ENCODE measurements at regions not wholly inside any gene's neighbourhood (a gene's known extent, or its start where the extent isn't known, plus 50 kb on each side); places are given as distances from the start of the nearest gene placed in this dataset.
"Not testable (repeated sequence)": the region's sequence is repeated elsewhere in the genome, so short reads cannot be mapped to it uniquely, and the experiment has no call there.

DNA sequence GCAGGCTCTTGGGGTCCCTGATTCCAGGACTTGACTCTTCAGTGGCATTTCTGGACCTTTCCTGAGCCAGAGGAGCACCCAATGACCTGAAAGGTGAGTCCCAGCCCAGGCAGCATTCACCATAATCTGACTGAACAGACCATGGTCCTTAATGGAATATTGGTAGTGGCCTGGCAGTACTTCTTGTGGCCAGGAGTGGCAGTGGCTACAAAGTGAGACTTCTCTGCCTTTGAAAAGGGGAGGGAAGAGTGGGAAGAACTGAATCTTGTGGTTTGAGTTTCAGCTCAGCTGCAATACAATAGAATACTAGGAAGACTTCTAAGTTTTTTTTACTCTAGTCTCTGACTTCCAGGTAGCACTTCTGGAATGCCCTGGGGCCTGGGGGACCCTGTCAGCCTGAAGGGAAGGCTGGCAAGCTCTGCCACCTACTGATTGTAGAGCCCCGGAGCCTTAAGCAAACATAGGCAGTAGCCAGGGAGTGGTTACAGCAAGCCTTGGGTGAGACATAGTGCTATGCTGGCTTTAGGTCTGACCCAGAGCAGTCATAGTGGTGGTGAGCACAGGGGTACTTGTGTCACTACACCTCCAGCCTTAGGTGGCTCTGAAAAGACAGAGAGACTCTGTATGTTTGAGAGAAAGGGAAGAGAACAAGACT, 674.2 kb upstream of the MANEA start:
- H3K4me1 Mint-ChIP-seq = no peaks in the 10 kb centered on the region
- Histone ChIP-seq H3K4me3 (ENCODE audit: low read depth, low read length) (no peak overlapping the region), H3K4me1 (ENCODE audit: control insufficient read depth, insufficient read depth, low read length, poor library complexity, severe bottlenecking) (no peaks in the 10 kb centered on the region), H3K36me3 (ENCODE audit: control insufficient read depth, insufficient read depth, low read length) (no peaks in the 10 kb centered on the region), H3K27ac (ENCODE audit: insufficient read depth, low read length, poor library complexity, severe bottlenecking) (no peak overlapping the region), H3K9me3 (ENCODE audit: control insufficient read depth in 2 of 2, low read length in 2 of 2) (peaks cover 0 to 7% of the 10 kb centered on the region in 2 experiments), H3K27me3 (ENCODE audit: control insufficient read depth, insufficient read depth, low read length) (no peaks in the 10 kb centered on the region)
- H3K4me3 Mint-ChIP-seq = no peak overlapping the region
- DNase-seq (no peak), ATAC-seq (ENCODE audit: low read depth in 2 of 2) (no peak)
- peaks cover 0 to 32% (median 7%) of the 10 kb centered on the region in 7 donors for H3K9me3 Mint-ChIP-seq
- H3K27me3 Mint-ChIP-seq = no peaks in the 10 kb centered on the region
- H3K27ac Mint-ChIP-seq = no peak overlapping the region
- H3K36me3 Mint-ChIP-seq = no peaks in the 10 kb centered on the region

DNA sequence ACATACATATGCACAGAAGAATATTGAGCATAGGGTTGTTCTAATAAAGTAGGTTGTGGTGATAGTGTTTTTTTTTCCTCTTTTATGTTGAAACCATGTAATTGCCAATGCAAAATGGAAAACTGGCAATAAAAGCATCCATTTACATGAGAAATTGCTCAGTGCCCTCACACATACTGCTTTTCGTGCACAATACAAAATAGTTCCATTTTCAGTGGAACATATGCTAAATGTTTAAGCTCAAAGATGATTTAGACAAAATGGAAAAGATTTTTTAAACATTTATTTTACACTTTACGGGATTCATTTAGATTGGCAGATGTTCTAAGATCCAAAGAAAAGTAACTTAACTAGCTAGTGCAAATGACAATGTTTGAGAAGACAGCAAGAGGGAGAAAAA, 678.1 kb upstream of the MANEA start:
- Mint-ChIP-seq H3K36me3 (no peaks in the 10 kb centered on the region), H3K9me3 (peaks cover 0 to 15% (median 4%) of the 10 kb centered on the region in 7 donors), H3K4me1 (no peaks in the 10 kb centered on the region), H3K4me3 (no peak overlapping the region), H3K27ac (no peak overlapping the region), H3K27me3 (no peaks in the 10 kb centered on the region)
- ATAC-seq (ENCODE audit: low read depth in 2 of 2) = no peak
- Histone ChIP-seq H3K9me3 (ENCODE audit: control insufficient read depth in 2 of 2, low read length in 2 of 2) (peaks cover 0 to 7% of the 10 kb centered on the region in 2 experiments), H3K36me3 (ENCODE audit: control insufficient read depth, insufficient read depth, low read length) (no peaks in the 10 kb centered on the region), H3K4me1 (ENCODE audit: control insufficient read depth, insufficient read depth, low read length, poor library complexity, severe bottlenecking) (no peaks in the 10 kb centered on the region), H3K27me3 (ENCODE audit: control insufficient read depth, insufficient read depth, low read length) (no peaks in the 10 kb centered on the region), H3K4me3 (ENCODE audit: low read depth, low read length) (no peak overlapping the region), H3K27ac (ENCODE audit: insufficient read depth, low read length, poor library complexity, severe bottlenecking) (no peak overlapping the region)
- no peak for DNase-seq

DNA sequence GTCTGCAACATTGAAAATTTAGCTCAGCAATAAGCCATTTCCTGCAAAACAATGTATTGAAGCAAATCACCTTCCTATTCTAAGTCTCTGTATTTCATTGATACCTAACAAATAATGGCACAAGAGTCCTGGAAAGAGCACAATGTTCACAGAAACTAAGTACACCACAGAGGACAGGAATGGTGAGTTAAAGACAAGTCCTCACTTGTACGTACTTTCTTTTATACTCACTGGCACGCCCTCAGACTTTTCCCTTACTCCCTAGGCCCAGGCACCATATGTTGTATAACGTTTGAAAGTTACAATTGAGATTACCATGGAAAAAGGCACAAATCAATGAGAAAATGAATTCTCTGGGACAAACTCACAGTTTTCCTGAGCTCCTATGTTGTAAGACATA, 683.0 kb upstream of the MANEA start:
- Mint-ChIP-seq H3K4me1 (no peaks in the 10 kb centered on the region), H3K27ac (no peak overlapping the region), H3K27me3 (no peaks in the 10 kb centered on the region), H3K4me3 (no peak overlapping the region), H3K36me3 (no peaks in the 10 kb centered on the region), H3K9me3 (peaks cover 0 to 8% (median 3%) of the 10 kb centered on the region in 7 donors)
- Histone ChIP-seq H3K27me3 (ENCODE audit: control insufficient read depth, insufficient read depth, low read length) (no peaks in the 10 kb centered on the region), H3K27ac (ENCODE audit: insufficient read depth, low read length, poor library complexity, severe bottlenecking) (no peak overlapping the region), H3K9me3 (ENCODE audit: control insufficient read depth in 2 of 2, low read length in 2 of 2) (no peaks in the 10 kb centered on the region), H3K4me3 (ENCODE audit: low read depth, low read length) (no peak overlapping the region), H3K4me1 (ENCODE audit: control insufficient read depth, insufficient read depth, low read length, poor library complexity, severe bottlenecking) (no peaks in the 10 kb centered on the region), H3K36me3 (ENCODE audit: control insufficient read depth, insufficient read depth, low read length) (no peaks in the 10 kb centered on the region)
- DNase-seq = no peak
- no peak for ATAC-seq (ENCODE audit: low read depth in 2 of 2)

DNA sequence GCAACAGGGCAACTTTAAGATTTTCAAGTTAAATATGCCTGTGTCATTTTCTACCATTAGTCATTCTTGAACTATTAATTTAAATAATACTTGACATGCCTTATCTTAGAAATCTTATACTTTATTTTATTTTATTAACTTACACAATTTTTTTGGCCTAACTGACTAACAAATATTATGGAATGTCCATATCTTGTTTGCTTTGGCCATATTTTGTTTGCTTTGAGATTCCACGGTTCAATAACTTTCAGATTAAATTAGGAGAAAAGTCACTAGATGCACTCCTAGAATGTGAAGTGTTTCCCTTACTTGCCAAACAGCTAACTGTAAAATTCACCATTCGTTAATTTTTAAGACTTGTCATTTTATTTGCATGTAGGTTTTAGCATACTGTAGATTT, 684.0 kb upstream of the MANEA start:
- Histone ChIP-seq H3K27ac (ENCODE audit: insufficient read depth, low read length, poor library complexity, severe bottlenecking) (no peak overlapping the region), H3K4me1 (ENCODE audit: control insufficient read depth, insufficient read depth, low read length, poor library complexity, severe bottlenecking) (no peaks in the 10 kb centered on the region), H3K36me3 (ENCODE audit: control insufficient read depth, insufficient read depth, low read length) (no peaks in the 10 kb centered on the region), H3K4me3 (ENCODE audit: low read depth, low read length) (no peak overlapping the region), H3K27me3 (ENCODE audit: control insufficient read depth, insufficient read depth, low read length) (no peaks in the 10 kb centered on the region), H3K9me3 (ENCODE audit: control insufficient read depth in 2 of 2, low read length in 2 of 2) (no peaks in the 10 kb centered on the region)
- H3K4me1 Mint-ChIP-seq = no peaks in the 10 kb centered on the region
- DNase-seq (no peak), ATAC-seq (ENCODE audit: low read depth in 2 of 2) (no peak)
- peaks cover 0 to 8% (median 3%) of the 10 kb centered on the region in 7 donors for H3K9me3 Mint-ChIP-seq
- H3K27me3 Mint-ChIP-seq = no peaks in the 10 kb centered on the region
- H3K36me3 Mint-ChIP-seq = no peaks in the 10 kb centered on the region
- H3K4me3 Mint-ChIP-seq = no peak overlapping the region
- no peak overlapping the region for H3K27ac Mint-ChIP-seq

DNA sequence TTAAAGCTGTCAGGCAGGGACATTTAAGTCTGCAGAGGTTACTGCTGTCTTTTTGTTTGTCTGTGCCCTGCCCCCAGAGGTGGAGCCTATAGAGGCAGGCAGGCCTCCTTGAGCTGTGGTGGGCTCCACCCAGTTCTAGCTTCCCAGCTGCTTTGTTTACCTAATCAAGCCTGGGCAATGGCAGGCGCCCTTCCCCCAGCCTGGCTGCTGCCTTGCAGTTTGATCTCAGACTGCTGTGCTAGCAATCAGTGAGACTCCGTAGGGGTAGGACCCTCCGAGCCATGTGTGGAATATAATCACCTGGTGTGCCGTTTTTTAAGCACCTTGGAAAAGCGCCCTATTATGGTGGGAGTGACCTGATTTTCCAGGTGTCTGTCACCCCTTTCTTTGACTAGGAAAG, 703.5 kb upstream of the MANEA start:
- H3K4me1 Mint-ChIP-seq; H3K27ac ChIP-seq (ENCODE audit: insufficient read depth, low read length, poor library complexity, severe bottlenecking); H3K36me3 ChIP-seq (ENCODE audit: control insufficient read depth, insufficient read depth, low read length); H3K9me3 ChIP-seq (ENCODE audit: control insufficient read depth in 2 of 2, low read length in 2 of 2); H3K4me3 Mint-ChIP-seq; DNase-seq; H3K36me3 Mint-ChIP-seq; H3K27me3 Mint-ChIP-seq; H3K27me3 ChIP-seq (ENCODE audit: control insufficient read depth, insufficient read depth, low read length); H3K4me1 ChIP-seq (ENCODE audit: control insufficient read depth, insufficient read depth, low read length, poor library complexity, severe bottlenecking); H3K27ac Mint-ChIP-seq; H3K9me3 Mint-ChIP-seq; ATAC-seq (ENCODE audit: low read depth in 2 of 2); H3K4me3 ChIP-seq (ENCODE audit: low read depth, low read length): not testable (repeated sequence)

DNA sequence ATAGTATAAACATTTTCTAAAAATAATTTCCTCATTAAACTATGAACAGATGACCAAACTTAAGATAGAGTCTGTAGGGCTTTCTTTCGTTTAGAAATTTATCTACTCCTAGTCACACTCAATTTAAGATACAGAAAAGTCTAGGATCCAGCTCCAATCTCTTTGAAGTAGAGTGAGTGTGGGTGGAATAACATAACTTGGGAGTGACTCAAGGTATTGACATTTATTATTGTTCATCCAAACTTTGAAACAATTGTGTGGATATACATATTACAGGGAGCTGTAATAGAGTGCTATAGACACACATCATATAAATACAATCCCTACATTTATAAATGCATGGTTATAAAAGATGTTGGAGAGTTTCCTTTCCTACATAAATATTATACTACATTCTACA, 715.2 kb upstream of the MANEA start:
- H3K4me3 ChIP-seq (ENCODE audit: low read depth, low read length) = no peak overlapping the region

DNA sequence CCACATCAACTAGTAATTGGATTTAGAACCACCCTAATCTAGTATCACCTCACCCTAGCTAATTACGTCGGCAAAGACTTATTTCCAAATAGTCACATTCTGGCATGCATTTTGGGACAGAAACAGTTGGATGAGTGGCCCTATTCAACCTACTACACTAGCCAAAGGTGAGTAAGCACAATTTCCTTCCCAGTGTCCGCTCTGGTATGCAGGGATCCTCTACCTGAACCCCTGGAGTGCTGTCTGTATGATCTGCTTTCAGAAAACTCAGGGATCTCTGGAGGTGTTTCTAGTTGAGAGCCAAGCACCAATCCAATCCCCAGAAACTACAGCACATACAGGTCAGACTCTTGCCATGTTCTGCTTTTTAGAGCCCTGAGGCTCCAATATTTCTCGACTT, 717.4 kb upstream of the MANEA start:
- H3K9me3 Mint-ChIP-seq = peaks cover 0 to 6% (median 0%) of the 10 kb centered on the region in 7 donors
- no peaks in the 10 kb centered on the region for H3K36me3 ChIP-seq (ENCODE audit: control insufficient read depth, insufficient read depth, low read length)
- no peak overlapping the region for H3K27ac Mint-ChIP-seq
- no peak overlapping the region for H3K27ac ChIP-seq (ENCODE audit: insufficient read depth, low read length, poor library complexity, severe bottlenecking)
- H3K27me3 ChIP-seq (ENCODE audit: control insufficient read depth, insufficient read depth, low read length) = no peaks in the 10 kb centered on the region
- DNase-seq (no peak), ATAC-seq (ENCODE audit: low read depth in 2 of 2) (no peak)
- H3K36me3 Mint-ChIP-seq = no peaks in the 10 kb centered on the region
- H3K4me1 ChIP-seq (ENCODE audit: control insufficient read depth, insufficient read depth, low read length, poor library complexity, severe bottlenecking) = no peaks in the 10 kb centered on the region
- H3K27me3 Mint-ChIP-seq = no peaks in the 10 kb centered on the region
- no peaks in the 10 kb centered on the region for H3K4me1 Mint-ChIP-seq
- H3K4me3 ChIP-seq (ENCODE audit: low read depth, low read length) = no peak overlapping the region
- H3K9me3 ChIP-seq (ENCODE audit: control insufficient read depth in 2 of 2, low read length in 2 of 2) = peaks cover 2 to 5% of the 10 kb centered on the region in 2 experiments
- H3K4me3 Mint-ChIP-seq = no peak overlapping the region

More for the DNA sequence above, 715.2 kb upstream of the MANEA start:
- H3K36me3 Mint-ChIP-seq = no peaks in the 10 kb centered on the region
- H3K27ac ChIP-seq (ENCODE audit: insufficient read depth, low read length, poor library complexity, severe bottlenecking) = no peak overlapping the region
- H3K4me1 Mint-ChIP-seq = no peaks in the 10 kb centered on the region
- H3K4me1 ChIP-seq (ENCODE audit: control insufficient read depth, insufficient read depth, low read length, poor library complexity, severe bottlenecking) = no peaks in the 10 kb centered on the region
- peaks cover 0 to 6% (median 0%) of the 10 kb centered on the region in 7 donors for H3K9me3 Mint-ChIP-seq
- no peaks in the 10 kb centered on the region for H3K27me3 ChIP-seq (ENCODE audit: control insufficient read depth, insufficient read depth, low read length)
- H3K4me3 Mint-ChIP-seq = no peak overlapping the region
- DNase-seq = no peak
- H3K27me3 Mint-ChIP-seq = no peaks in the 10 kb centered on the region
- peaks cover 2 to 13% of the 10 kb centered on the region in 2 experiments for H3K9me3 ChIP-seq (ENCODE audit: control insufficient read depth in 2 of 2, low read length in 2 of 2)
- H3K27ac Mint-ChIP-seq = no peak overlapping the region
- no peaks in the 10 kb centered on the region for H3K36me3 ChIP-seq (ENCODE audit: control insufficient read depth, insufficient read depth, low read length)
- no peak for ATAC-seq (ENCODE audit: low read depth in 2 of 2)

DNA sequence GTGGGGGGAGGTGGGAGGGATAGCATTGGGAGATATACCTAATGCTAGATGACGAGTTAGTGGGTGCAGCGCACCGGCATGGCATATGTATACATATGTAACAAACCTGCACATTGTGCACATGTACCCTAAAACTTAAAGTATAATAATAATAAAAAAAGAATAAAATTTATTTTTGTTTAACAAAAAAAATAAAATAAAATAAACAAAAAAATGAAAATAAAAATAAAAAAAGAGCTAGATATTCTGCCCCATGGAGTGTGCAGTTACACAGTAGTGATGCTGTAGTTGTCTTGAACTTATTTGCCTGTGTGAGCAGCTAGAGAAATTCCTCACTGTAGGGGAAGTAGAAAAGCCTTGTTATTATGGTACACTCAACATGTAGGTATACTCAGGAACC, 720.3 kb upstream of the MANEA start:
- H3K4me1 Mint-ChIP-seq; H3K4me3 Mint-ChIP-seq; H3K36me3 ChIP-seq (ENCODE audit: control insufficient read depth, insufficient read depth, low read length); H3K27me3 ChIP-seq (ENCODE audit: control insufficient read depth, insufficient read depth, low read length); H3K4me3 ChIP-seq (ENCODE audit: low read depth, low read length); H3K4me1 ChIP-seq (ENCODE audit: control insufficient read depth, insufficient read depth, low read length, poor library complexity, severe bottlenecking); H3K27ac ChIP-seq (ENCODE audit: insufficient read depth, low read length, poor library complexity, severe bottlenecking); H3K9me3 ChIP-seq (ENCODE audit: control insufficient read depth in 2 of 2, low read length in 2 of 2); H3K36me3 Mint-ChIP-seq; H3K27ac Mint-ChIP-seq; ATAC-seq (ENCODE audit: low read depth in 2 of 2); H3K27me3 Mint-ChIP-seq; DNase-seq: not testable (repeated sequence)
- H3K9me3 Mint-ChIP-seq = peaks cover 0 to 15% (median 2%) of the 10 kb centered on the region in 7 donors
